B cell (primary cell): ENCODE measurements at regions not wholly inside any gene's neighbourhood (a gene's known extent, or its start where the extent isn't known, plus 50 kb on each side); places are given as distances from the start of the nearest gene placed in this dataset.

Source experiments
- CTCF ChIP-seq: fragments of 200-600 bp; IDR thresholded peaks from one replicate; pipeline ENCODE4 v1.8.0; 2022; ENCODE audit warnings: antibody characterized with exemption, mild to moderate bottlenecking
- EZH2 ChIP-seq: IDR thresholded peaks from 2 replicates; pipeline ENCODE4 v1.6.1; 2012; ENCODE audit warnings: borderline replicate concordance, low read depth, mild to moderate bottlenecking, moderate library complexity, low read length; ENCODE audit not compliant: insufficient read depth, poor library complexity, severe bottlenecking

- no peak for TF ChIP-seq CTCF
- no peak for TF ChIP-seq EZH2
Observed at GRCh38 chr15:29624271-29624670, 198.0 kb downstream of the TJP1 start.
